SK-N-MC (cell line): ENCODE measurements at regions not wholly inside any gene's neighbourhood (a gene's known extent, or its start where the extent isn't known, plus 50 kb on each side); places are given as distances from the start of the nearest gene placed in this dataset.

Experiments used
- DNase-seq: peaks from one replicate; pipeline ENCODE4 v3.0.0-alpha.2; 2011; ENCODE audit warnings: low read depth, low spot score
- H3K27ac ChIP-seq: fragments of 200-600 bp; sonication (generic); 2 replicates; pipeline ENCODE4 v1.5.1; 2016; ENCODE audit warnings: mixed run types
- H3K36me3 ChIP-seq: fragments of 200-600 bp; sonication (generic); 2 replicates; pipeline ENCODE4 v1.6.1; 2017; ENCODE audit warnings: antibody characterized with exemption, low read length, mixed read lengths; ENCODE audit not compliant: insufficient read depth
- H3K4me3 ChIP-seq: fragments of 200-600 bp; sonication (generic); 2 replicates; pipeline ENCODE4 v1.5.1; 2016
- H3K9ac ChIP-seq: fragments of 200-600 bp; sonication (generic); 2 replicates; pipeline ENCODE4 v1.8.0; 2017; ENCODE audit warnings: mixed run types, mixed read lengths; ENCODE audit not compliant: insufficient read length
- H3K9me3 ChIP-seq: fragments of 200-600 bp; sonication (generic); 2 replicates; pipeline ENCODE4 v1.6.1; 2017; ENCODE audit warnings: low read depth, mild to moderate bottlenecking, antibody characterized with exemption, low read length, moderate library complexity, mixed read lengths
- EZH2 ChIP-seq: fragments of 200-600 bp; sonication (generic); IDR thresholded peaks from one replicate; pipeline ENCODE4 v1.6.1; 2017; ENCODE audit warnings: antibody characterized with exemption
- FOXP2 ChIP-seq: optimal IDR thresholded peaks from 2 replicates; pipeline ENCODE3; 2011; ENCODE audit warnings: mild to moderate bottlenecking, moderate library complexity; ENCODE audit not compliant: insufficient read depth; ENCODE audit errors: extremely low read length, control extremely low read depth
- POLR2AphosphoS5 ChIP-seq: IDR thresholded peaks from 2 replicates; pipeline ENCODE4 v1.6.1; 2012; ENCODE audit warnings: mild to moderate bottlenecking, low read depth, low read length, borderline replicate concordance

DNA sequence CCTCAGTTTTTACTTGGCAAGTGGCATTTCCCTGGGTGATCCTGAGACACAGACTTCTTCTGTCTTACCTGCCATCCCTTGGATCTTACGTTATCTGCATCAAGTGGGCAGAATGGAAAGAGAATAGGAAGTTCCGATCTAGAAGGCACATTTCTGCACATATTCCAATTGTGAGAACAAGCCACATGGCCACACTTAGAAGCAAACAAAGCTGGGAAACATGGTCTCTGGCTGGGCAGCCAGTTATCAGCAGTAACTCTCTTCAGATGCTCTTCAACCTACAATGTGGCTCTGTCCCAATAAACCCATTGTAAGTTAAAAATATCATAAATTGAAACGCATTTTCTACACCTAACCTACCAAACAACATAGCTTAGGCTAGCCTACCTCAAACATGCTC lies 67.3 kb upstream of the CCN6 start:
- H3K27ac ChIP-seq, result no peak overlapping the region
- H3K36me3 ChIP-seq, result no peaks in the 10 kb centered on the region
- H3K4me3 ChIP-seq, result no peak overlapping the region
- DNase-seq, result no peak
- no peak overlapping the region for H3K9ac ChIP-seq
- TF ChIP-seq EZH2, result no peak
- no peak for TF ChIP-seq FOXP2
- no peak for TF ChIP-seq POLR2AphosphoS5
- no peaks in the 10 kb centered on the region for H3K9me3 ChIP-seq

DNA sequence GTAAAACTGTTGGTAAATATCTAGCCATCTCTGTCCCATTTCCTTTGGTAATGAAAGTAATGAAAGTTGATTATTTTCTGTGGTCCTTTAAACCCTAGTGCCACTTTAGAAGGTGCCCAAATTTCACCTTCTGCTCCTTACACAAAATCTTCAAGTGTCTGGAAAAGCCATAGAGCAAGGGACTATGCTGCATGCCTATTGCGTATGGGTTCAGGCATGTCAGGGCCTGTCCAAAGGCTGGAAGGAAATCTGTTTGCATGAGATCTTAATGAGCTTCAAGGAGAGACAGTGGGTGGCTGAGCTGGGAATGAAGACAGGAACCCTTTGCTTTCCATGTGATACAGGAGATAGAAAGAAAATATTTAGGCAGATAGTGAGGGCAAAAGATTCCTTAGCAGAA lies 66.6 kb upstream of the CCN6 start:
- H3K4me3 ChIP-seq, result no peak overlapping the region
- no peak overlapping the region for H3K27ac ChIP-seq
- no peak for DNase-seq
- no peaks in the 10 kb centered on the region for H3K9me3 ChIP-seq
- no peaks in the 10 kb centered on the region for H3K36me3 ChIP-seq
- TF ChIP-seq FOXP2 (no peak), POLR2AphosphoS5 (no peak), EZH2 (no peak)
- H3K9ac ChIP-seq, result no peak overlapping the region

DNA sequence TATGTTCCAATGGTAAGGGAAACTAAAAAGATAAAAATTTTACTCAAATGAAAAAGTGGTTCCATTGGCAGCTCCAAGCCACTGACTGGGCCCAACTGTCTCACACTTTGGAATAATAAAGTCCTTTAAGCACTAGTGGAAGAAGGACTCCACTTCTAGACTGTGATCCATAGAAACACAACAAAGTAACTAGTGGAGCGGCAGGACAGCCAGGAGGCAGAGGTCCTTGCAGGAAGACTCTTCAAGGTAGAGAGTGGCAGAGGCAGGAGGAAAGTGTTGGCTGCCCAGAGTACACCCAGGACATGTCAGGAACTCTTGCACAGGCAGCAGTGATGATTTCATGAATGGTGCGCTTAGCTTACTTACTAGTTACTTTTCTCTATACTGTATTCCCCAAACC lies 65.0 kb upstream of the CCN6 start:
- H3K36me3 ChIP-seq, result no peaks in the 10 kb centered on the region
- H3K9ac ChIP-seq, result no peak overlapping the region
- no peak overlapping the region for H3K27ac ChIP-seq
- H3K9me3 ChIP-seq, result no peaks in the 10 kb centered on the region
- TF ChIP-seq FOXP2 (no peak), EZH2 (no peak), POLR2AphosphoS5 (no peak)
- DNase-seq, result no peak
- H3K4me3 ChIP-seq, result no peak overlapping the region

- DNase-seq, result no peak
Observed at GRCh38 chr6:111989743-111990142, 64.2 kb upstream of the CCN6 start.

GRCh38 chr6:111990214-111990613 lies 63.7 kb upstream of the CCN6 start:
- no peak for DNase-seq
- no peaks in the 10 kb centered on the region for H3K36me3 ChIP-seq
- H3K9me3 ChIP-seq, result no peaks in the 10 kb centered on the region
- no peak overlapping the region for H3K27ac ChIP-seq
- no peak overlapping the region for H3K9ac ChIP-seq
- no peak overlapping the region for H3K4me3 ChIP-seq
- TF ChIP-seq EZH2 (no peak), FOXP2 (no peak), POLR2AphosphoS5 (no peak)

More at GRCh38 chr6:111989743-111990142, 64.2 kb upstream of the CCN6 start:
- no peak overlapping the region for H3K4me3 ChIP-seq
- H3K9me3 ChIP-seq, result no peaks in the 10 kb centered on the region
- H3K36me3 ChIP-seq, result no peaks in the 10 kb centered on the region
- H3K9ac ChIP-seq, result no peak overlapping the region
- TF ChIP-seq POLR2AphosphoS5, result no peak
- H3K27ac ChIP-seq, result no peak overlapping the region

- H3K36me3 ChIP-seq, result no peaks in the 10 kb centered on the region
- no peaks in the 10 kb centered on the region for H3K9me3 ChIP-seq
- DNase-seq, result no peak
- H3K27ac ChIP-seq, result no peak overlapping the region
- no peak overlapping the region for H3K4me3 ChIP-seq
- no peak overlapping the region for H3K9ac ChIP-seq
- TF ChIP-seq EZH2, result no peak
- TF ChIP-seq FOXP2, result no peak
- no peak for TF ChIP-seq POLR2AphosphoS5
Observed at GRCh38 chr6:111992851-111993250, 61.1 kb upstream of the CCN6 start.

DNA sequence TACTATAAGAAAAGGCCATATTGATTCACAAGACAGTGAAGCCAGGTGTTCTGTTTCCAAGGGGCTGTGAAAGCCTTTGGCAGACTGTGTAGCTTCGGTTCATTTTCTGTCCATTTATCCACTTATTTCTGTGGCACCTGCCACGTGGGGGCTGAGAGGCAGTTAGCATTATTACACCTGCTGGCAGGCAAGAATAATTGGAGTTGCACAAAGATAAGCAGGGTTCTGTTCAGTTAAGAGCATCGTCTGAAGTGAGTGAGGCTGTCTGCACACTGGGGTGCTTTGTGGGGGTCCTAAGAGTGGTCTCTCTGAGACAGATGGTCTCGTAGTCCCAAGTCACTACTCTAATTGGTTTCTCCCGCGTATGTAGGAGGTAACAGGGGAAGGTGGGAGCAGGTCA lies 60.6 kb upstream of the CCN6 start:
- no peak overlapping the region for H3K27ac ChIP-seq

DNA sequence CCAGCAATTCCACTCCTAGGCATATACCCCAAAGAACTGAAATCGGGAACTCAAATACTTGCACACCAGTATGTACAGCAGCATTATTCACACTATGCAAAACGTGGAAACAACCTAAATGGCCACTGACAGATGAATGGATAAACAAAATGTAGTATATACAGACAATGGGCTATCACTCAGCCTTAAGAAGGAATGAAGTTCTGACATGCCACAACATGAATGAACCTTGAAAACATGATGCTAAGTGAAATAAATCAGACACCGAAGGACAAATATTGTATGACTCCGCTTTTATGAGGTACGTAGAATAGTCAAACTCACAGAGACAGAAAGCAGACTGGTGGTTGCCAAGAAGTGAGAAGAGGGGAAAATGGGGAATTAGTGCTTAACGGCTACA lies 59.1 kb upstream of the CCN6 start:
- no peak overlapping the region for H3K27ac ChIP-seq
- no peaks in the 10 kb centered on the region for H3K9me3 ChIP-seq
- no peak for DNase-seq
- H3K36me3 ChIP-seq, result no peaks in the 10 kb centered on the region
- no peak overlapping the region for H3K9ac ChIP-seq
- H3K4me3 ChIP-seq, result no peak overlapping the region
- TF ChIP-seq FOXP2 (no peak), POLR2AphosphoS5 (no peak), EZH2 (no peak)

More for the DNA sequence above, 60.6 kb upstream of the CCN6 start:
- TF ChIP-seq EZH2 (no peak), FOXP2 (no peak), POLR2AphosphoS5 (no peak)
- Histone ChIP-seq H3K36me3 (no peaks in the 10 kb centered on the region), H3K4me3 (no peak overlapping the region), H3K9me3 (no peaks in the 10 kb centered on the region), H3K9ac (no peak overlapping the region)
- DNase-seq, result no peak

- no peak overlapping the region for H3K27ac ChIP-seq
- no peak for DNase-seq
- TF ChIP-seq EZH2 (no peak), POLR2AphosphoS5 (no peak), FOXP2 (no peak)
- H3K4me3 ChIP-seq, result no peak overlapping the region
- no peak overlapping the region for H3K9ac ChIP-seq
- no peaks in the 10 kb centered on the region for H3K36me3 ChIP-seq
- no peaks in the 10 kb centered on the region for H3K9me3 ChIP-seq
Observed at GRCh38 chr6:111995404-111995803, 58.5 kb upstream of the CCN6 start.
